ENCODE measurements at regions not wholly inside any gene's neighbourhood (a gene's known extent, or its start where the extent isn't known, plus 50 kb on each side); places are given as distances from the start of the nearest gene placed in this dataset.
"Not testable (repeated sequence)": the region's sequence is repeated elsewhere in the genome, so short reads cannot be mapped to it uniquely, and the experiment has no call there.

GRCh38 chr17:13883659-13884058 lies 185.6 kb upstream of the COX10 start:
- DNase-seq: no peak
- H3K4me1 ChIP-seq: peaks cover 0 to 8% (median 0%) of the 10 kb centered on the region in 4 donors
- no peak overlapping the region for H3K27ac ChIP-seq
- no peaks in the 10 kb centered on the region for H3K36me3 ChIP-seq
- H3K9me3 ChIP-seq: no peaks in the 10 kb centered on the region
- no peak overlapping the region for H3K4me3 ChIP-seq
- TF ChIP-seq CTCF (IDR thresholded peaks at IDR 0.05): no peak
- no peak for TF ChIP-seq POLR2A (IDR thresholded peaks at IDR 0.05)
- no peaks in the 10 kb centered on the region for H3K27me3 ChIP-seq

GRCh38 chr17:13884347-13884746 lies 185.0 kb upstream of the COX10 start:
- peaks cover 0 to 8% (median 0%) of the 10 kb centered on the region in 4 donors for H3K4me1 ChIP-seq
- DNase-seq: no peak
- no peak overlapping the region for H3K27ac ChIP-seq
- H3K27me3 ChIP-seq: no peaks in the 10 kb centered on the region
- H3K36me3 ChIP-seq: no peaks in the 10 kb centered on the region
- H3K9me3 ChIP-seq: no peaks in the 10 kb centered on the region
- no peak overlapping the region for H3K4me3 ChIP-seq
- TF ChIP-seq POLR2A (IDR thresholded peaks at IDR 0.05): no peak
- no peak for TF ChIP-seq CTCF (IDR thresholded peaks at IDR 0.05)

- H3K4me3 ChIP-seq: no peak overlapping the region
- no peak overlapping the region for H3K27ac ChIP-seq
- no peaks in the 10 kb centered on the region for H3K27me3 ChIP-seq
- H3K9me3 ChIP-seq: no peaks in the 10 kb centered on the region
- no peak for TF ChIP-seq CTCF (IDR thresholded peaks at IDR 0.05)
- H3K36me3 ChIP-seq: no peaks in the 10 kb centered on the region
- DNase-seq: no peak
- H3K4me1 ChIP-seq: peaks cover 0 to 8% (median 0%) of the 10 kb centered on the region in 4 donors
Measured at GRCh38 chr17:13885550-13885949, 183.8 kb upstream of the COX10 start.

- DNase-seq: no peak
- Histone ChIP-seq H3K27me3 (no peaks in the 10 kb centered on the region), H3K9me3 (no peaks in the 10 kb centered on the region), H3K27ac (no peak overlapping the region), H3K36me3 (no peaks in the 10 kb centered on the region), H3K4me1 (peaks cover 0 to 8% (median 0%) of the 10 kb centered on the region in 4 donors), H3K4me3 (no peak overlapping the region)
- no peak for TF ChIP-seq POLR2A (IDR thresholded peaks at IDR 0.05)
- TF ChIP-seq CTCF (IDR thresholded peaks at IDR 0.05): no peak
Measured at GRCh38 chr17:13885953-13886889, 183.1 kb upstream of the COX10 start.

GRCh38 chr17:13888056-13888609 lies 181.2 kb upstream of the COX10 start:
- no peak for DNase-seq
- TF ChIP-seq CTCF (IDR thresholded peaks at IDR 0.05) (no peak), POLR2A (IDR thresholded peaks at IDR 0.05) (no peak)
- H3K27ac ChIP-seq: no peak overlapping the region
- H3K4me3 ChIP-seq: no peak overlapping the region
- peaks cover 0 to 8% (median 0%) of the 10 kb centered on the region in 4 donors for H3K4me1 ChIP-seq
- no peaks in the 10 kb centered on the region for H3K27me3 ChIP-seq
- H3K9me3 ChIP-seq: no peaks in the 10 kb centered on the region
- no peaks in the 10 kb centered on the region for H3K36me3 ChIP-seq

GRCh38 chr17:13908971-13909370 lies 160.3 kb upstream of the COX10 start:
- H3K27ac ChIP-seq, H3K4me3 ChIP-seq, H3K36me3 ChIP-seq, DNase-seq, H3K27me3 ChIP-seq, H3K9me3 ChIP-seq, H3K4me1 ChIP-seq: not testable (repeated sequence)
